ENCODE measurements at regions not wholly inside any gene's neighbourhood (a gene's known extent, or its start where the extent isn't known, plus 50 kb on each side); places are given as distances from the start of the nearest gene placed in this dataset.

DNA sequence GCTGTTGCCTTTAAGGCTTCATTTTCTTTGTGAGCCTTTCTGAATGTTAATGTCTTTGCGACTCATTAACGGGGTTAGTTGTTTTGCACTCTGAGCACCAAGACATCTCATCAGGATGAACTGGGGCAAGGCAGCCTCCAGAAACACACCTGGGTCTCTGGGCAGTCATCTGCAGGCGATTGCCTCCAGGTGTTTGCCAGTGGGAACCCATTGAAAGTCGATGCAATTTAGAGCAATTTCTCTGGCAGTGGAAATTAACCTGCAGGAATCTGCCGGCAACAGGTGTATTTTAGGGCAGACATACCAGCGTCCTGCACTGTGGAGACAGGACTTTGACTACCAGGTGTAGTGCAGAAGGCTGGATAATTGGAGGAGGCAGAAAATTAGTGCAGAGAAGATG, 661.0 kb upstream of the PTBP2 start:
- H3K4me3 ChIP-seq = no peak overlapping the region
- H3K9me3 ChIP-seq = no peaks in the 10 kb centered on the region
- DNase-seq (no peak), ATAC-seq (no peak)
- in situ Hi-C loops (cut with MboI; ENCODE audit: low sequenced_read_pairs in 4 of 4) = no loop called here
- H3K36me3 ChIP-seq = no peaks in the 10 kb centered on the region
- H3K27ac ChIP-seq = no peak overlapping the region
- H3K27me3 ChIP-seq = no peaks in the 10 kb centered on the region
- no peaks in the 10 kb centered on the region for H3K4me1 ChIP-seq
- TF ChIP-seq CTCF (IDR thresholded peaks at IDR 0.05 in 4 of 5, conservative IDR thresholded peaks at IDR 0.05 in 1 of 5) = no peak
- TF ChIP-seq POLR2A (IDR thresholded peaks at IDR 0.05) = no peak
- intact Hi-C loops (cut with DNase I; ENCODE audit: low total_unique reads) = no loop called here

GRCh38 chr1:96072021-96072420, 649.6 kb upstream of the PTBP2 start:
- no peaks in the 10 kb centered on the region for H3K4me1 ChIP-seq
- no peak for ATAC-seq
- in situ Hi-C loops (cut with MboI; ENCODE audit: low sequenced_read_pairs in 4 of 4) (no loop called here), intact Hi-C loops (cut with DNase I; ENCODE audit: low total_unique reads) (no loop called here)
- no peak overlapping the region for H3K4me3 ChIP-seq
- no peaks in the 10 kb centered on the region for H3K9me3 ChIP-seq
- no peak overlapping the region for H3K27ac ChIP-seq
- no peaks in the 10 kb centered on the region for H3K36me3 ChIP-seq
- TF ChIP-seq POLR2A (IDR thresholded peaks at IDR 0.05) = no peak
- no peak for TF ChIP-seq CTCF (IDR thresholded peaks at IDR 0.05 in 4 of 5, conservative IDR thresholded peaks at IDR 0.05 in 1 of 5)
- DNase-seq = no peak
- H3K27me3 ChIP-seq = no peaks in the 10 kb centered on the region

DNA sequence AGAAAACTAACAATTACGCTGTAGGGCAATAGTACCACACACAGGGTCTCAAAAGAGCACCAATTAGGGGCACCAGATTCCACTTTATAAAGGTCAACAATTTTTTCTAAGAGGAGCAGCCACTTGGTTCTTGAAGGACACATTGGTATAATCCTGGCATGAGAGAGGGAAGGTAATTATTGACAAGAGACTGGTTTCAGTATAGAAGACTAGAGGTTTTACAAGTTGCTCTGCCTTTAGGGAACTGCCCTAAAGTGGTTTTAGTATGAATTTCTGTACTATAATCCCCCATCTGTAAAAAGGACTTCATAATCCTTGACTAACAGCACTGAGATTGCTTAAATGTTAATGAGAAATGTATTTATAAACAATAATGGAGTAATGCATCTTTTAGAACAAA, 648.5 kb upstream of the PTBP2 start:
- intact Hi-C loops (cut with DNase I; ENCODE audit: low total_unique reads) = no loop called here
- no peaks in the 10 kb centered on the region for H3K27me3 ChIP-seq
- H3K27ac ChIP-seq = no peak overlapping the region
- no peak overlapping the region for H3K4me3 ChIP-seq
- TF ChIP-seq POLR2A (IDR thresholded peaks at IDR 0.05) = no peak
- no peak for DNase-seq
- H3K4me1 ChIP-seq = no peaks in the 10 kb centered on the region
- H3K36me3 ChIP-seq = no peaks in the 10 kb centered on the region
- ATAC-seq = no peak
- in situ Hi-C loops (cut with MboI; ENCODE audit: low sequenced_read_pairs in 4 of 4) = no loop called here
- H3K9me3 ChIP-seq = no peaks in the 10 kb centered on the region

- DNase-seq = no peak
- Histone ChIP-seq H3K9me3 (no peaks in the 10 kb centered on the region), H3K4me3 (no peak overlapping the region), H3K27ac (no peak overlapping the region), H3K27me3 (no peaks in the 10 kb centered on the region), H3K4me1 (no peaks in the 10 kb centered on the region), H3K36me3 (no peaks in the 10 kb centered on the region)
- no peak for TF ChIP-seq CTCF (IDR thresholded peaks at IDR 0.05 in 4 of 5, conservative IDR thresholded peaks at IDR 0.05 in 1 of 5)
- TF ChIP-seq POLR2A (IDR thresholded peaks at IDR 0.05) = no peak
- ATAC-seq = no peak
- in situ Hi-C loops (cut with MboI; ENCODE audit: low sequenced_read_pairs in 4 of 4) = no loop called here
- intact Hi-C loops (cut with DNase I; ENCODE audit: low total_unique reads) = no loop called here
These were observed 647.2 kb upstream of the PTBP2 start for GRCh38 chr1:96074422-96074821.

GRCh38 chr1:96074876-96075577, 646.6 kb upstream of the PTBP2 start:
- H3K27me3 ChIP-seq = no peaks in the 10 kb centered on the region
- no peaks in the 10 kb centered on the region for H3K36me3 ChIP-seq
- intact Hi-C loops (cut with DNase I; ENCODE audit: low total_unique reads) (no loop called here), in situ Hi-C loops (cut with MboI; ENCODE audit: low sequenced_read_pairs in 4 of 4) (no loop called here)
- no peaks in the 10 kb centered on the region for H3K4me1 ChIP-seq
- ATAC-seq (no peak), DNase-seq (no peak)
- H3K27ac ChIP-seq = no peak overlapping the region
- TF ChIP-seq POLR2A (IDR thresholded peaks at IDR 0.05) = no peak
- no peak for TF ChIP-seq CTCF (IDR thresholded peaks at IDR 0.05 in 4 of 5, conservative IDR thresholded peaks at IDR 0.05 in 1 of 5)
- H3K9me3 ChIP-seq = no peaks in the 10 kb centered on the region
- no peak overlapping the region for H3K4me3 ChIP-seq

Data from gastrocnemius medialis (tissue), 4 donors.